OCI-LY3 (cell line): ENCODE measurements at regions not wholly inside any gene's neighbourhood (a gene's known extent, or its start where the extent isn't known, plus 50 kb on each side); places are given as distances from the start of the nearest gene placed in this dataset.

Experiments
- EZH2phosphoT487 ChIP-seq: fragments of 200-600 bp; shearing (Covaris generic); IDR thresholded peaks from 2 replicates; pipeline ENCODE4 v1.6.1; 2018; ENCODE audit warnings: antibody characterized with exemption, mixed run types, low read depth
- TF ChIP-seq, protein P1 (sequence below): fragments of 200-600, 300-600 bp; sonication (generic); IDR thresholded peaks from 2 replicates; pipeline ENCODE4 v1.5.1; 2014; ENCODE audit warnings: antibody characterized with exemption, low read length, low read depth

DNA sequence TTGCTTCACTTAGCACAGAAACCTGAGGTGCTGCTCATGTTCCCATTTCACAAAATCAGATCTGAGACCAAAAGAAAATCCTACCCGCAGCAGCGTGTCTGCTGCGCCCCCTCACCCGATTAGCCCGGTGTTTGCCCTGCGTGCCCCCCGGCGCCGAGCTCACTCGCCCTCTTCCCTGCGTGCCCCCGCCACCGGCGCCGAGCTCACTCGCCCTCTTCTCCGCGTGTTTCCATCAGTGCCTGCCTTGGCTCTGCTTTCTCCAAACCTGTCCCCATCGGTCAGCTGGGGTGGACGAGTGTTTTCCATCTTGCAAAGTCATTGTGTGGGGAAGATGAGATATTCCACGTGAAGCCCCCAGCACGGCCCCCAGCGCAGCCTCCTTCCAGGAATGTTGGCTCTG, 225.3 kb upstream of the PITRM1 start:
- TF ChIP-seq, protein P1, sequence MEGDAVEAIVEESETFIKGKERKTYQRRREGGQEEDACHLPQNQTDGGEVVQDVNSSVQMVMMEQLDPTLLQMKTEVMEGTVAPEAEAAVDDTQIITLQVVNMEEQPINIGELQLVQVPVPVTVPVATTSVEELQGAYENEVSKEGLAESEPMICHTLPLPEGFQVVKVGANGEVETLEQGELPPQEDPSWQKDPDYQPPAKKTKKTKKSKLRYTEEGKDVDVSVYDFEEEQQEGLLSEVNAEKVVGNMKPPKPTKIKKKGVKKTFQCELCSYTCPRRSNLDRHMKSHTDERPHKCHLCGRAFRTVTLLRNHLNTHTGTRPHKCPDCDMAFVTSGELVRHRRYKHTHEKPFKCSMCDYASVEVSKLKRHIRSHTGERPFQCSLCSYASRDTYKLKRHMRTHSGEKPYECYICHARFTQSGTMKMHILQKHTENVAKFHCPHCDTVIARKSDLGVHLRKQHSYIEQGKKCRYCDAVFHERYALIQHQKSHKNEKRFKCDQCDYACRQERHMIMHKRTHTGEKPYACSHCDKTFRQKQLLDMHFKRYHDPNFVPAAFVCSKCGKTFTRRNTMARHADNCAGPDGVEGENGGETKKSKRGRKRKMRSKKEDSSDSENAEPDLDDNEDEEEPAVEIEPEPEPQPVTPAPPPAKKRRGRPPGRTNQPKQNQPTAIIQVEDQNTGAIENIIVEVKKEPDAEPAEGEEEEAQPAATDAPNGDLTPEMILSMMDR = no peak
- TF ChIP-seq EZH2phosphoT487 = no peak
